HG02938 (cell line): ENCODE measurements at regions not wholly inside any gene's neighbourhood (a gene's known extent, or its start where the extent isn't known, plus 50 kb on each side); places are given as distances from the start of the nearest gene placed in this dataset.

ENCODE experiments used
- ATAC-seq: cut with Tn5 transposase; IDR thresholded peaks from one replicate; pipeline ENCODE4 v1.9.1; 2021; ENCODE audit warnings: mild to moderate bottlenecking, moderate library complexity; ENCODE audit not compliant: unreplicated experiment

DNA sequence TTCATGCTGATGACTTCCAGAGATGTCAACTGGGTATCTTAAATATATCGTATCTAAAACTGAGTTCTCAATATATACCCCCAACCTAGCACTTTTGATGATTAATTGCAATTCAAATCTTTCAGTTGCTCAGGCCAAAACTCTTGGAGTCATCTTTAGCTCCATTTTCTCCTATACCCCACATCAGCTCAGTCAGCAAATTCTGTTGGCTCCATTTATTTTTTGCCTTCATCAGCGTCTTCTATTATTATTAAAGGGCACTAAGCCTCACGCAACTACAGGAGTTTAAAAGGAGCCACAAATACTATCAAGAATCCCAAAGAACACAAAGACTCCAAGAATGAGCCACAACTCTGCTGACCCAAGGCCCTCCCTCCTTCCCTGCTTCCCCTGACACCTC, 134.9 kb downstream of the KCTD12 start:
- ATAC-seq, result no peak

DNA sequence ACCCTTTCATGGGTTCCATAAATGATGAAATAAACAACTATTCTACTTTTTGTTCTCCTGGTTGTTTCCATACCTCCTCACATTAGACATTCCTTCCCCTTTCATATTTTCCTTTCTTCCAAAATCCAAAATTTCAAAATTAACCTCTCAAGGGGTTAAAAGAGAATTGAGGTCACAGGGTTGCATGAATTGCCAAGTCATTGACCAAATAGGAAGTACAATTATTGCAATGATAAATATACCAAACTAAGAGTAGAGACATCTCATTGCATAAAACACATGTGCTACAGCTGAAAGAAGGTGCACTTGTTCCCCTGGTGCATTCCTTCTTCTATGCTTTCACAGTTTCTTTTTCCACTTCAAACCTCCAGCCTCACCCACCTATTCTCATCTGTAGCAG, 136.1 kb downstream of the KCTD12 start:
- ATAC-seq, result no peak

DNA sequence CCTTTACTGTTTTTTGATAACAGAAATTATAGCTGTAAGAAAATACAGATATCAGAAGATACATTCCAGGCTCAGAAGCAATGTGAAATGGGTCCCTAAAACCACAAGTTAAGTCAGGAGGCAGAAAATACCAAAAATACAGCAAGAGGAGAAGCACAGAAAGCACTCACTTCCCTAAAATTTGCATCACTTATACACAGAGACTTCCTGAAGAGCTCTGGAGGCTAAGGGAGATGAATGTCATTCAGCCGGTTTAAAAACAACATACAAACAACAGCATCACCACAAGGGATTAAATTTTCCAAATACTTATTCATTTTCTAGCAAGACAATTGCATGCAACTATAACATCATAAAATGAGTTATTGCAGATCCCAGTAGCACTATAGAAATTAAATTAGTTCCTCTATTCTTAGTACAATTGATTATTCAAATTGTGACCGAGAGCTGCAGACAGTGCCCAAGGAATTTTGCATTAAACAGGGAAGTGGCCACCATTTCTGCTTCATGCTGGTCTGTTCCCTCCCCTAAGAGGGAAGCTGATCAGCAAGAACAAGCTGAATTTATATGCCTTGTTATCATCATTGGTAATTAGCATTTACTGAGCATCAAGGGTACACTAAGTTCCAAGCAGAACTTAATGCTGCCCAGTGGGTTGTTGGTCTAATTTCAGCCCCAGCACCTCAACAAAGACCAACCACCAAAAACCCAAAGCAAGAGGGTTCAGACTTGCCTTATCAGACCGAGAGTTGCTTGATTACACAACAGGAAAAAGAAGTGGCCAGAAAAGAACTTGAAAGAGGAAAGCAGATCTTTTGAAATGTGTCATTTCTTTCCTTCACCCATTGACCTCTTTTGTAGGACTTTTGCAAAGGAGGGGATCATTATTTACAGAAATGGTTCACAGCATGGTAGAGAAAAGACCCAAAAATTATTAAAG, 140.7 kb downstream of the KCTD12 start:
- peak; percentile 77 for ATAC-seq

DNA sequence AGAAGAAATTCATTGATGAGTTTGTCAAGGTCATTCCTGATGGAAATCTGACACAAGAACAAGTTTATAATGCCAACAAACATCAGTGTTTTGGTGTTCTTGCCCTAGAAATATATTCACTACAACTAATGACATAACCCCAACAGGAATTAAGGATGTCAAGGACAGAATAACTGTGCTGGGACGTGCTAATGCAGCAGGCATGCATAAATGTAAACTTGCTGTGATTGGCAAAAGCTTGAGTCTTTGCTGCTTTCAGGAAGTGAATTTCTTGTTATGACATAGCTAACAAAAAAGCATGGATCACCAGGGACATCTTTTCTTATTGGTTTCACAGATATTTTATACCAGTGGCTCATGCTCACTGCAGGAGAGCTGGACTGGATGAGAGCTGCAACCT, 144.6 kb downstream of the KCTD12 start:
- ATAC-seq, result no peak

DNA sequence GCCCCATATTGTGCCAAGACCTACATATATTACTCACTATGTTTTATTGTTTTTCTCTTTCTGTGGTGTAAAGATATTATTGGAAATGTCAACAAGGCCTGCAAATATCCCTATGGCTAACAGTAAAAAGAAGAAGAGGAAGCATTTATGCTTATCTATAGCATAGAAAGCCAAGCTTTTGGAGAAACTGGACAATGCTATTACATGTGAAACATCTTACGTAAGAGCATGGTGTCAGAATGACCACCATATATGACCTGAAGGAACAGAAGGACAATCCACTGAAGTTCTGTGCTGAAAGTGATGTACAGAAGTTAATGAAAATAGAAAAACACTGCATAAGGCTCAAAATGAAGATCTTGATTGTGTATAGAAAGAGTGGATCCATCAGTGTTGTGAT, 145.2 kb downstream of the KCTD12 start:
- ATAC-seq, result no peak

DNA sequence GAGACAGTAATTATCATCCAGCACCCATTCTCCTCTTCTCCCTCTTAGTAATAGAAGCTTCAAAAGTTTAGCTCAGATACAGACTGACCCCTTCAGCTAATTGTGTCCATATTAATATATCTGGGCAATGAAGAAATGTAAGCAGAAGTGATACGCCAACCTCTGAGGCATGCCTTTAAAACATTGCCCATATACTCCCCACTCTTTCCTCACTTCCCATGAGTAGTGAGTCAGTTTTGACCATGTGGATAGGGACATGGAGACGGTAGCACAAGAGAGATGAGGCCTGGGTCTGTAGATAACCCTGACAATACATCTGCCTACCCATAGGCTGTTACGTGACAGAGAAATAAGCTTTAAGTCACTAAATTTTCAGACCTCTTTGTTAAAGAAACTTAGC, 147.6 kb downstream of the KCTD12 start:
- ATAC-seq, result no peak

DNA sequence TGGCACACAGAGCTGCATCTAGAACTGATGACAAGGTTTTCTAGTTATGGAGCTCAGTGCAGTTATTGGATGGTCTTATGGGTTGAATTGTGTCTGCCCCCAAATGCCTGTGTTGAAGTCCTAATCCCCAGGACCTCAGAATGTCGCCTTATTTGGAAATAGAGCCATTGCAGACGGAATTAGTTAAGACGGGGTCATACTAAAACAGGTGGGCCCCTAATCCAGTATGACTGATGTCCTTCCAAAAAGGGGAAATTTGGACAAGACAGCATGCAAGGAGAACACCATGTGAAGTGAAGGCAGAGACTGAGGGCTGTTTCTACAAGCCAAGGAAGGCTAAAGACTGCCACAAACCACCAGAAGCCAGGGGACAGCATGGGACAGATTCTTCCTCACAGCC, 148.7 kb downstream of the KCTD12 start:
- ATAC-seq, result no peak

DNA sequence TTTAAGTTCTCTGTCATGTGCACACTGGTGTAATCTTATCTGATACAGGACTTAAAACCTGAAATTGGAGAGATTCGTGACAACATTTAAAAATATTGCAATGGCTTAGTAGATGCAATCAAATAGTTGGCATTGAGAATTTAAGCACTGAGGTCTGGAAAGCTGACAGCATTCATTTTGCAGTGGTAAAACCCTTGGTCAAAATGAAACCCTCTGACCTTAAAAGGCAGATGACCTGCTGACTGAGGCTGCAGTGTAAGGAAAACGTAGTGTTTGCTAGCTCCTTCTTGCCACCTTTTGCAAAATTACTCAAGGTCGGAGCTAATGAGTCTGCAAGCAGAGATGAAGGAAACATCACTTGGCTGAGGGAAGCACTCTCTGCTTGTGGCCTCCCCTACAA, 150.6 kb downstream of the KCTD12 start:
- no peak for ATAC-seq

DNA sequence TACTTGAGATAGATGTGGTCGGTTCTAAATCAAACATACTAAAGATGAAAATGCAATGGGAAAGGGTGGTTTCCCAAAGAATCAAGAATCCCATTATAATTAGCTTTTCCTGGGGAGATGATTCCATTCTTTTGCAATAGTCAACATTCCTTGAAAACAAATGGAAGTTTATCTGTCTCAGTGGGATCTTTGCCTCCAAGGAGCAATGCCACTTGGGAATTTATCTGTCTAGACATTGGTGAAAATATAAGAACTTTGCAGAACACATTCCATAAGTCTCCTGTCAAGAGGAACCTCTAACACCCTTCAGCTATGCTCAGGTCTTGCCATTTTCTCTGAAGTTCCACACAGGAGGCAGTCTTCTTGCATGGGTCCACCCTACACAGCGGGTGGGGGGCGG, 152.5 kb downstream of the KCTD12 start:
- ATAC-seq, result no peak

DNA sequence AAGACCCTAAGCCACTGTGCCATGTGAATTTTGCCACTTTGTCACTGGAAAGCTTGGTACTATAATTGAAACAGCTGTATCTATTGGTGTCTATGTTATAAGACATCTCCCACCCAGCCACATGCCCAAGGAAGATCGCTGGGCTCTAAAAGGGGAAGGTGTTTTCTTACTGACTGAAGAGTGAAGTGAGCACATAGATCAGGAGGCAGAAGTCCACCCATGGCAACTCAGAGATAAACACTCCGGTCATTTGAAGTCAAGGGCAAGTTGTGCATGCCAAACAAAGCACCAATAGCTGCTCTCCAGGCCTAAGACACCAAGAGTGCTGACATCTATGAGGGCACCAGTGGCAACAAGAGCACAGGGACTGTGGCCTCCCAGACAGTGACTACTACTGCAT, 153.8 kb downstream of the KCTD12 start:
- no peak for ATAC-seq

DNA sequence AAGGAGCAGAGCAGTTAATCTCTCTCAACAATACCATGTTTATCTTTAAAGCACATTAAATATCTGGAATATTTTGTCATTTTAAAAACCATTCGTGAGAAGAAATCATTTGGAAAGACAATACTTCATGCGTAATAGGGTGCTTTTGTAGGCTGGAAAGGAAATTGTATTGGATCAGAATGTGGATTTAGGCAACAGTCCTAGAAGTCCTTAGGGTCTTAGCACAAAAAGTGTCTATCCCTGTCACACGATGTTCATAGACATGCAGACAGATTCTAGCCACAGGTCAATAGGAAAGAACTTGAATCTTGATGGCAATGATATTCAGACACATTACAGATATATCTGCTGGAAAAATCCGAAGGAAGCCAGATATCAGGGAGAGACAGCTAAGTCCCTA, 156.0 kb downstream of the KCTD12 start:
- no peak for ATAC-seq

DNA sequence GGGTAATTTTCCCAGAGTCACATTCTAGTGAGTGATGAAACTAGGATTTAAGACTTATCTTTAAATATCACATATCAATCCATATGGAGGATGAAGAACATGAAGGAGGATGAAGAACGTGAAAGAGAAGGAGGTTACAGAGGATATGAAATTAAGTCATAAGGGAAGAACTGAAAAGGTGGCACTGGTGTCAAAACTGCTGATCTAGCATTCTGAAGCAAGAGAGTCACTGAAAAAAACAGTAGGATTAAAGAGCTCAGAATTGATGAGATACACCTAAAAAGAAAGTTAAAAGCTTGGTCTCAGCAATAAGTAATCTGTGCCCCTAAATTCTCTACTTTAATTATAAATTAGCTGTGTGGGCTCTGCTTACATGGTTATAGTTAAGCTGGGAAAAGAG, 156.5 kb downstream of the KCTD12 start:
- ATAC-seq, result no peak

DNA sequence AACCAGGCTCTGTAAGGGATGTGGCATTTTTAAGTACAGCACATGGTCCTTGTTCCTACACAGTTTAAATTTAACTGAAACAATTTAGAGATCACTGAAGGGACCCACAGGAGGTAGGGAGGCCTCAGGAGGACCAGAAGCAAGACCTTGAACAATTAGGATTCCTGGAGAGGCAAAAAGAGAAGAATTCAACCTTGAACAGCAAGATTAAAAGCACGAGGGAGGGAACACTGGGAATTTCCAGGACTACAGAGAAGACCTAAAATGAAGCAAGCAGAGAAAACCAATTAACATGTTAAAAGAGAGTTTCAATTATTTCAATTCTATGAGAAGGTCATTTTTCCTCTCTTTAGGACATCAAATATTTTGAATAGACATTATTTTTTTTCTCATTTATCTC, 160.3 kb downstream of the KCTD12 start:
- ATAC-seq, result no peak

DNA sequence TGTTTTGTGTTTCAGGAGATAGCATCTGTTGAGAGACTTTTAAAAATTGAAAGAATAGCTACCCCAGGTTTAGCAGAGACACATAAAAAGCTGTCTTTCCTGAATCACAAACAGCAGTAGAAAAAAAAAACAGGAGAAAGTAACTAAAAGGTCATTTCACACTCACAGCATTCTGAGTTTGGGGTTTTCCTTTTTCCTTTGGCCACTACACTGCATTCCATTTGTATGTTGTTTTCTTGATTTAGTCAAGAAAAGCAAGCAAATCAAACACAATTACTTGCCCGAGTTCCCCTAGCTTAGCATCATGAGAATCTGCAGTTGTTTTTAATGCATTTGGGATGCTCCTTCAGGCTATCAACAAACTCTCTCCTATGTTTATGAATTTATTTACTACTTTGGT, 161.0 kb downstream of the KCTD12 start:
- ATAC-seq, result no peak

DNA sequence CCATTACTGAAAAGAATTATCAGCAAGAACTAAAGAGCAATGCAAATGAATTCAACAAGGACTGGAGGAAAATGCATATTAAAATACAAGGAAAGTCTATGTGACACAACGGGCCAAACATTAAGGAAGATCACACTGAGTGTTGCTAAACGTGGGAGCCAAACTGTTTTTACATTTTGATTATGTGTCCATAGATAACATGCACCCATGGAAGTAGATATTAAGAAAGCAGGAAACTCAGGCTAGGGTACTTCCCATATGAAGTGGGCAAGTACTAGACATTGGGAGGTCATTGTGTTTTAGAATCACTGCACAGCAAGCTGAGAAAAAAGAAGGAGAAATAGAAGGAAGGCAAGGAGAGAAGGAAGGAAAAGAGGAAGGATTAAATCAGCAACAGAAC, 161.8 kb downstream of the KCTD12 start:
- no peak for ATAC-seq

DNA sequence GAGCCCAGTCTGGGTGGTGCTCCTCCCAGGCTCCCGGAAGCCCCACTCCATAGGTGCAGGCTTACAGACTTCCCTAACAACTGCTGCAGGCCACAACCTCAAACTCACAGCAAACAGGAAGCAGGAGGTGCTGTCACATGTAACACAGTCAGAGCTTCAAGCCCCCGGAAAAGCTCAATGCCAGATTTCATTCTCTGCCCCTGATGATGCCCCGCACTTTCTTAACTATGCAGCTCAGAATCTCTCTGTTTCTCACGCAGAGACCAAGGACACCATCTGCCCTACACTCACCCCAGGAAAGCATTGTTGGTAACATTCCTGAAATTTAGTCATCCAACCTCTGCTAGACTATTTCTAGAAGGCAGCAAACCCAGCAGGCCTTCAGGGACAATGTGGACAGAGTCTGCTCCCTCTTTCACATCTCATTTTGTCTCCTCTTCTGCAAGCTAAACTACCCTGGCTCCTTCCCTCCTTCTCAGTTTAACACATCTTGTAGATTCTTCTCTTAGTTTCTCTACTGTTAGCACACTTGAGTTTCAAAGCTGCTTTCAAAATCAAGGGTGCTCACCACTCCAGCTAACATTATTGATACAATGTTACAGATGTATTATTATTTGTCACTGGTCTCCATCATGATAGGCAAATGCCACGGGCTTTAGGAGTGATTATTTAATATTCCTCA, 162.5 kb downstream of the KCTD12 start:
- ATAC-seq, result peak; percentile 40

DNA sequence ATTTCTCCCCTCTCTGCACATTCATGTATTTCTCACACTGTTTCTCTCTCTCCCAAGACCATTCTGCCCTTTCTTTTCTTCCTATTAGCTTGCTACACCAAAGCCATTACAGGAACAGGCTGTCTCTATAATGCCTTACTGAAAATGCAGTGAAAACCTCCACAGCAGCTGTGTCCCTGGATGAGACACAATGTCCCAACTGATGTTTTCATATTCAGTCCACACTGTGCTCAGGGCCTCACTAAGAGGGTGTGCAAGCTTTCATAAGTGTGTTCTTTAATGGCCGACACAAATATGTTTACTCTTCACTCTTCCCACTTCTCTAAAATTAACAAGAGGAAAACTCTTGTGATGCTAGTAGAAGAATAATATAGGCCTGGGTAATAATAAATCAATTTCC, 163.4 kb downstream of the KCTD12 start:
- ATAC-seq, result no peak

DNA sequence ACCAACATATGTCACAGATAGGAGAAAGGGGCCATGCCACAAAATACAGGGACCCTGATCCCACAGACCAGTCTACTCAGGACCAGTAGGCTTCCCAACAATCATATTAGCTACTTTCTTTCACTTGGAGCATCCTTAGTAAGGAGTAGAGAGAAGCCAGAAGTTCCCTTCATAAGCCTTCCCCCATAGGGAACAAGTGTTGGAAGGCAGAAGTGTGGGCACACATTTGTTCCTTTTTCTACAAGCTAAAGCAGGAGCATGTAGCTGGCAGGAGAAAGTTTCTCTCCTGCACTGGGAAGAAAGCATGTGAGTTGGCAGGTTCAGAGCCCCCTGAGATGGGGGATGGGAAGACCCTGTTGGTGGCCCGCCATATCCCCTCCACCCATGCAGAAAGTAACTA, 165.4 kb downstream of the KCTD12 start:
- ATAC-seq, result no peak

DNA sequence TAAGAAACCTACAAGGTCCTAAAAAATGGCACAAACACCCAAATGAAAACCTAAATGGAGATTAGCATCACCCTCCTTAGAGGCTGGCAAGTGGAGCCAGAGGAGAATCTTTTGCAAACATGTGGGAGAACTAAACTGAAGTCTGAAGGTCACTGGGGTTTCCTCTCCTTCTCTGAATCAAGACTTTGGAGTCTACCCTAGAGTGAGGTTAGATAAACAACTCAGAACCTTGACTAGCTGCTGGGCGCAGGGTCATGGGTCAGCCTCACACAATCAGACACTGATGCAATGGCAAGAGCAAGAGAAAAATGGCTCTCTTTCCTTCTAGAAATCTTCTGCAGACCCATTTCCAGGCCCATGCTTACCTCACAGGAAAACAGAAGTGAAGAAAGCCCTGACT, 165.8 kb downstream of the KCTD12 start:
- no peak for ATAC-seq

DNA sequence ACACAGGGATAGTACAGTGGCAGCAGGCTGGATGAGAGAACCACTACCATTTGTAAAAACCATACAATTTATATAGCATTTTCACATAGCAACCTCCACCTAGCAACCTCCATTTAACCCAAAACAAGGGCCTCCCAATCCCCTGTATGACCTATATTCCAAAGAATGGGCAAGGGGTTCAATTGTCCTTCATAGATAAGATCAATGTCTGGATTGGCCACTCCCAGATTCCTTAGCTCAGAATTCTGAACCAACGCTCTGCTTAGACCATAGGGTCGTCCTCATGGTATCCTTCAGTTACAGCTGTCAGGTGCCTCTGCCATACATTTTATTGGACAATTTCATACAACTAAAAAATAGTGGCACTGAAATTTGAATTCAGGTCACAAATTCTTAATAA, 166.2 kb downstream of the KCTD12 start:
- no peak for ATAC-seq

DNA sequence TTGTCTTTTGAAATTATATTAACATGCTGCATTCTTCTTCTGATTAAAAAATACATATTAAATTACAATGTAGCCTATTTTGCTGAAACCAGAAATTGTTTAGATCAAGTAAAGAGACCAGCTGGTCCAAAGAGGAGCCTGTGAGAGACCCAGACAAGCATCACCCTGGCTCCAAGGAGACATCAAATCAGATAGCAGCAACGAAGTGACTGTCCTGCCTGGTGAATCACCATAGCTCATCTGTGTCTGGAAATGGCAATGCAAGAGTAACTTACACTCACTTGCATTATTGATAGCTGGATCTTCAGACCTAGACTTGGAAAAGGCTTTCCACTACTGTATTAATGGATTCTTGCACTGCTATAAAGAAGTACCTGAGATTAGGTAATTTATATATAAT, 169.1 kb downstream of the KCTD12 start:
- no peak for ATAC-seq

DNA sequence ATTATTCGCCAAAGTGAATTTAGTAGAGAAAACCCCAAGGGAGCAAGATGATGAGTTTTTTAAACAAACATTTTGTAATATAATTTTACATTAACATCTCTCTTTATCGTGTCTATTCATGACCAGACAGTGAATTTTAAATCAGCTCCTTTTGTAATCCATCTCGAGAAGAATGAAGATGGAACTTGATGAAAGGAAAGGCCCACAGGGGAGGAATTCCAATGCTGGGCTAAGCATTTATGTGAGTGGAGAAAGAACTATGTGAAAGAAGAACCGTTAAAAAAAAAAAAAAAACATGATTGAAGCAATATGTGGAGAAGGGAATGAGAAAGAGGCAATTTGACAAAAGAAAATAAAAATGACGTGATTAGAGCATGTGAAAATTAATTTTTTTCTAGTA, 170.6 kb downstream of the KCTD12 start:
- no peak for ATAC-seq
